ENCODE measurements at regions not wholly inside any gene's neighbourhood (a gene's known extent, or its start where the extent isn't known, plus 50 kb on each side); places are given as distances from the start of the nearest gene placed in this dataset.

DNA sequence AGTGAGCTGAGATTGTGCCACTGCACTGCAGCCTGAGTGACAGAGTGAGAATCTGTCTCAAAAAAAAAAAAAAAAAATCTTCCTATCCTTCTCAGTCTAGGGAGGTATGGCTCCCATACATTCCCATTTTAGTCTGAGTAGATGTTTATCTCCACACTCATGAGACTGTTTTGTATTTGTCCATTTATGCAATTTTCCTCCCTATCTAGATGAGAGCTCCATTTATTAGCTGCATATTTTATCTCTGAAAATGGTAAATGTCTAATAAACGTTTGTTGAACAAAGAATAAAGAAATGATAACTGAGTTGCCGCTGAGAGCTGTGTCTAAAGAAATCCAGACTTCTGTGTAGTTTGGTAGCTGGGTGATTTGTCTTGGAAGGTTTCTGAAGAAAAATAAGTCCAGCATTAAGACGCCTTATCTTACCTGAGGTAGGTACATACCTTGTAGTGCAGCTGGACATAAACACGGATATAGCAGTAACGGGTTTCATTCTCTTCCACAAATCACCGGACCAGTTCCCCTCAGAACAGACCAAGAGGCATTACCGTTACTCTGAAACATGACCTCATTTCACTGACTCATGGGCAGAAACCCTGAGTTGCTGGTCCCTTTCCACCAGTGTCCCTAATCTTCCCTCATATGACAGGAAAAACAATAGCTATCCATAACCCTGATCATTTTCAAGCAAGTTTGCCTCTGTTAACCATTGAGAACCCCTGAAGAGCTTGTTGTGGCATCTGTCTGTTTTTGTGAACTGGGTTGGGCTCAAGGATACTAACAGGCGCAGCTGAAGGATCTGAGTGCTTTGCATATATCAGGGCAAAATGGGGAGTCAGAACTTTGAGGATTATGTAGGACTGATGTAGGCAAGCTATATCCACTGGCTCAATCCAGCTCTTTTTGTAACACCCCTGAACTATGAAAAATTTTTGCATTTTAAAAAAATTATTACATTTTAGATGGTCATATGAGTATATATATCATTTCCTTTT, 177.4 kb upstream of the XYLT1 start:
- Histone ChIP-seq H3K4me3 (no peak overlapping the region), H3K36me3 (ENCODE audit: low read depth, missing control alignments) (no peaks in the 10 kb centered on the region), H3K27ac (no peak overlapping the region), H3K4me1 (no peaks in the 10 kb centered on the region), H3K27me3 (no peaks in the 10 kb centered on the region), H3K9me3 (no peaks in the 10 kb centered on the region)
- intact Hi-C loops (cut with DNase I; ENCODE audit: low total_unique reads), result no loop called here
- WGBS, 2 donors, result 80 to 81% methylated on average over 8 of the region's 8 CpGs
- TF ChIP-seq, protein P1, sequence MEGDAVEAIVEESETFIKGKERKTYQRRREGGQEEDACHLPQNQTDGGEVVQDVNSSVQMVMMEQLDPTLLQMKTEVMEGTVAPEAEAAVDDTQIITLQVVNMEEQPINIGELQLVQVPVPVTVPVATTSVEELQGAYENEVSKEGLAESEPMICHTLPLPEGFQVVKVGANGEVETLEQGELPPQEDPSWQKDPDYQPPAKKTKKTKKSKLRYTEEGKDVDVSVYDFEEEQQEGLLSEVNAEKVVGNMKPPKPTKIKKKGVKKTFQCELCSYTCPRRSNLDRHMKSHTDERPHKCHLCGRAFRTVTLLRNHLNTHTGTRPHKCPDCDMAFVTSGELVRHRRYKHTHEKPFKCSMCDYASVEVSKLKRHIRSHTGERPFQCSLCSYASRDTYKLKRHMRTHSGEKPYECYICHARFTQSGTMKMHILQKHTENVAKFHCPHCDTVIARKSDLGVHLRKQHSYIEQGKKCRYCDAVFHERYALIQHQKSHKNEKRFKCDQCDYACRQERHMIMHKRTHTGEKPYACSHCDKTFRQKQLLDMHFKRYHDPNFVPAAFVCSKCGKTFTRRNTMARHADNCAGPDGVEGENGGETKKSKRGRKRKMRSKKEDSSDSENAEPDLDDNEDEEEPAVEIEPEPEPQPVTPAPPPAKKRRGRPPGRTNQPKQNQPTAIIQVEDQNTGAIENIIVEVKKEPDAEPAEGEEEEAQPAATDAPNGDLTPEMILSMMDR (IDR thresholded peaks at IDR 0.05), result no peak
- no peak for TF ChIP-seq POLR2A (IDR thresholded peaks at IDR 0.05)
- no peak for DNase-seq

DNA sequence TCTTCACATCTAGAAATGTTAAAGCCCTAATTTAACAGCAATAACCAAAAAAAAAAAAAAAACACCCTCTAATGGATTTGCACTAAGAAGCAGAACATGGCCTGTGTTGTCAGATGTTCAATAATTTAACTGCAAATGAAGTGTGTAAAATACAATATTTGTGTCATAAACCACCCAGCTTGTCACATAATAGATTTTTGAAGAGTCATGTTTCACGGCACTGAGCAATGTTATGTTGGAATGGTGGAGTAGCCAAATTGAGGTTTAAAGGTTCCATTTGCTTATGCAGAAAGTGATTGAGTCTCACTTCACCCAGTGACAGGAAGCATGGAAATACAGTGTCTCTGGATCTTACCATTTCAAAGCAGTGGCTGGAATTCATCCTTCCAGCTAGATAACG, 173.2 kb upstream of the XYLT1 start:
- Histone ChIP-seq H3K36me3 (ENCODE audit: low read depth, missing control alignments) (no peaks in the 10 kb centered on the region), H3K27me3 (no peaks in the 10 kb centered on the region), H3K4me1 (no peaks in the 10 kb centered on the region), H3K4me3 (no peak overlapping the region), H3K27ac (no peak overlapping the region), H3K9me3 (no peaks in the 10 kb centered on the region)
- 88 to 96% methylated on average over 2 of the region's 2 CpGs for WGBS, 2 donors
- DNase-seq, result no peak
- no peak for TF ChIP-seq POLR2A (IDR thresholded peaks at IDR 0.05)
- TF ChIP-seq, protein P1 (IDR thresholded peaks at IDR 0.05), result no peak
- intact Hi-C loops (cut with DNase I; ENCODE audit: low total_unique reads), result no loop called here

DNA sequence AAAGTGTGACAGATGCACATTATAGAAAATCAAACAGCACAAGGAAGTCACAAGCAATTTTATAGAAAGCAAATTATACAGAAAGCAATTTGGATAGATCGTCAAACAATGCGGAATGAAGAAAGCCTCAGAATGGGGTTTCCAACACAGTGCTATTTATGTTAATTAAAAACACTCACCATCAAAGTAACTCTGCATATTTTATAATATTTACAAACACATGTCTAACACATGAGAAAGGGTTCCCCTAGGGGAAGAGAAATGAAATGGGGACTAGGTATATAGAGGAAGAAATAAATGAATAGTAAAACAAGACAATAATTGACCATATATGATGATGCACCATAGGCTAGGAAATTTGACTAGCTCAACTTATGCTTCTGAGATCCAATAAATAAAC, 171.2 kb upstream of the XYLT1 start:
- intact Hi-C loops (cut with DNase I; ENCODE audit: low total_unique reads), result no loop called here
- Histone ChIP-seq H3K4me1 (no peaks in the 10 kb centered on the region), H3K27ac (no peak overlapping the region), H3K27me3 (no peaks in the 10 kb centered on the region), H3K36me3 (ENCODE audit: low read depth, missing control alignments) (no peaks in the 10 kb centered on the region), H3K9me3 (no peaks in the 10 kb centered on the region), H3K4me3 (no peak overlapping the region)
- no peak for DNase-seq
- no peak for TF ChIP-seq POLR2A (IDR thresholded peaks at IDR 0.05)
- TF ChIP-seq, protein P1 (IDR thresholded peaks at IDR 0.05), result no peak
- WGBS, 2 donors, result 90 to 98% methylated on average over 2 of the region's 2 CpGs

DNA sequence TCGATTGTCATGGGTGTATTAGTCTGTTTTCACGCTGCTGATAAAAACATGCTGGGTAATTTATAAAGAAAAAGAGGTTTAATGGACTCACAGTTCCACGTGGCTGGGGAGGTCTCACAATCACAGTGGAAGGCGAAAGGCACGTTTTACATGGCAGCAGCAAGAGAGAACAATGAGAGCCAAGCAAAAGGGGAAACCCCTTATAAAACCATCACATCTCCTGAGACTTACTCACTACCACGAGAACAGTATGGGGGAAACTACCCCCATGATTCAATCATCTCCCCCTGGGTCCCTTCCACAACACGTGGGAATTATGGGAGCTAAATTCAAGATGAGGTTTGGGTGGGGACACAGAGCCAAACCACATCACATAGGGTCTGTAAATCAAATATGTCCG, 167.4 kb upstream of the XYLT1 start:
- Histone ChIP-seq H3K9me3 (no peaks in the 10 kb centered on the region), H3K27ac (no peak overlapping the region), H3K27me3 (no peaks in the 10 kb centered on the region), H3K4me3 (no peak overlapping the region), H3K4me1 (no peaks in the 10 kb centered on the region), H3K36me3 (ENCODE audit: low read depth, missing control alignments) (no peaks in the 10 kb centered on the region)
- no peak for DNase-seq
- TF ChIP-seq, protein P1 (IDR thresholded peaks at IDR 0.05), result no peak
- no peak for TF ChIP-seq POLR2A (IDR thresholded peaks at IDR 0.05)
- WGBS, 2 donors, result 58 to 62% methylated on average over 8 of the region's 8 CpGs
- intact Hi-C loops (cut with DNase I; ENCODE audit: low total_unique reads), result no loop called here

DNA sequence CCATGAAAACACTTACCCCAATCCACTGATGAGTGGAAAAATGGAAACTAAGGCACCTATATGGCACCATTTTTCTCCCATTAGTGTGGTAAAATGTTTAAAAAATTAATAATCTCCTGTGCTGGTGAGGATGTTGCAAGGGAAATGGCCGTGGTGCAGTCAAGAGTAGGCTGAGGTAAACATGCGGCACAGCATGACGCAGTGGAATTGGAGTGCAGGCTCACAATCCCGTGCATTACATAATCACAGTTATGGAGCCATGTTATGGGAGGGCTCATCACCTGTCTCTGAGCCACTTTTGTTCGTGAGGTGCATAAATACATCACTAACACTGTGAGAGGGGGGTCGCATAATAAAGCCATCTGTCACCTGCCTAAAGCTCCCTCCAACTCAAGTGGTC, 164.4 kb upstream of the XYLT1 start:
- H3K36me3 ChIP-seq (ENCODE audit: low read depth, missing control alignments), result no peaks in the 10 kb centered on the region
- 86 to 87% methylated on average over 6 of the region's 6 CpGs for WGBS, 2 donors

More for the DNA sequence above, 164.4 kb upstream of the XYLT1 start:
- no peak overlapping the region for H3K4me3 ChIP-seq
- no peak for TF ChIP-seq POLR2A (IDR thresholded peaks at IDR 0.05)
- TF ChIP-seq, protein P1 (IDR thresholded peaks at IDR 0.05), result no peak
- intact Hi-C loops (cut with DNase I; ENCODE audit: low total_unique reads), result no loop called here
- H3K9me3 ChIP-seq, result no peaks in the 10 kb centered on the region
- DNase-seq, result no peak
- H3K27me3 ChIP-seq, result no peaks in the 10 kb centered on the region
- no peaks in the 10 kb centered on the region for H3K4me1 ChIP-seq
- H3K27ac ChIP-seq, result no peak overlapping the region
